ENCODE measurements at regions not wholly inside any gene's neighbourhood (a gene's known extent, or its start where the extent isn't known, plus 50 kb on each side); places are given as distances from the start of the nearest gene placed in this dataset.
"Not testable (repeated sequence)": the region's sequence is repeated elsewhere in the genome, so short reads cannot be mapped to it uniquely, and the experiment has no call there.

- no peak for DNase-seq
These were observed 85.9 kb upstream of the USP47 start for GRCh38 chr11:11755871-11756270.

GRCh38 chr11:11752679-11753078 is 89.1 kb upstream of the USP47 start:
- DNase-seq: no peak

DNA sequence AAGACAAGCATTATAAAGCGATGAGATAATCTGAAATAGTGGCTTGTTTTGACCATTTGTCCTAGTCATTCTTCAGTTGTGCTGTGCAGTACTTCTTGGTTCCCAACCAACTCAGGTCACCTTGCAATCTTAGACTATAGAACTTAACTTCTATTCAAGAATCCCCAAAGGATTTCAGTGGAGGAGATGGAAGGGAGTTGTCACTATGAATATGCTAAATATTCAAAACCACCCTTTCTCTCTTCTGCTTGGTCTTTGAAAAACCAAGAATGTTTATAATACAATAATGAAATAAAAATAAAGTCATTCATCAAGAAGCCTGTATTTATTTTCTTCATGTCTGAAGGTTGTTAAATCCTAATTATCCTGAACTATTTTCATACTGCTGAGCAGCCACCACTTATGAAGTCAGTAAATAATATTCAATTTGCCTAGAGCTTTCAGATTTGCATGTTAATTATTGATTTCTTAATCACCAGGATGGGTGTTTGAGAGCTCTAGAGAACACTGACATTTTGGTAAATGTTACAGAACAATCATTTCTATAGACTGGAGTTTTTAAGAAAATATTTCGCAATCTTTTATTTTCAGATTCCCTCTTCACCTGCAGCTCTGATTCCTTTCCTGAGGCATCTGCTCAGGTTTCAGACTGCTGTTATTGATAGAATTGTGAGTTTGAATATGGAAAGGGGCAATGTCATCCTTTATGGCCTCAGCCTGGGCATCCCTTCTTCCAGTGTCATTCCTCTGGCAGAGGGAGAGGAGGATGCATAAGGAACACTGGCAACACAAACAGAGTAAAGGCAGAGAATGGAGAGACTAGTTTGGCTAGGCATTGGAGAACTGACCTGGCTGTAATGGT is 91.5 kb upstream of the USP47 start:
- DNase-seq: no peak

- no peak for DNase-seq
These were observed 92.9 kb upstream of the USP47 start for GRCh38 chr11:11748706-11749365.

GRCh38 chr11:11747570-11747969 is 94.2 kb upstream of the USP47 start:
- no peak for DNase-seq

- no peak for DNase-seq
These were observed 95.3 kb upstream of the USP47 start for GRCh38 chr11:11746449-11746848.

- no peak for DNase-seq
These were observed 98.6 kb upstream of the USP47 start for GRCh38 chr11:11743216-11743615.

DNA sequence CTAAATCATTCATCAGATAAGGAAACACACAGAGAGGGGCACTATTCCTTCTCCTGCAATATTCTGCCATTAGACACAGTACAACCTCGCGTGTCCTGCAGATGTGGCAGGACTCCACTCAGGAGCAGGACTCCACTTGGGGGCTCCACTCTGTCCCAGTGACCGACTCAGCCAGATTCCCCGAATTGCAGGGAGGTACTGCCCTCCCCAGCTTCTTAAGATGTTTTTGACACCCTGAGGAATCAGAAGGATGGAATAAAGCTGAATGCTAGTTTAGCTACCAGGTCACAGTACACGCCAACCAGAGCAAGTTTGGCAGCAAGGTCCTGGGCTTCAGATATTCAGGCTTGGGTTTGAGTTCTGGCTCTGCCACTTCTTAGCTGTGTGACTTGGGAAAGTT is 99.3 kb upstream of the USP47 start:
- no peak for DNase-seq

- no peak for DNase-seq
These were observed 100.9 kb upstream of the USP47 start for GRCh38 chr11:11740836-11741235.

- no peak for DNase-seq
These were observed 101.6 kb upstream of the USP47 start for GRCh38 chr11:11740073-11740702.

DNA sequence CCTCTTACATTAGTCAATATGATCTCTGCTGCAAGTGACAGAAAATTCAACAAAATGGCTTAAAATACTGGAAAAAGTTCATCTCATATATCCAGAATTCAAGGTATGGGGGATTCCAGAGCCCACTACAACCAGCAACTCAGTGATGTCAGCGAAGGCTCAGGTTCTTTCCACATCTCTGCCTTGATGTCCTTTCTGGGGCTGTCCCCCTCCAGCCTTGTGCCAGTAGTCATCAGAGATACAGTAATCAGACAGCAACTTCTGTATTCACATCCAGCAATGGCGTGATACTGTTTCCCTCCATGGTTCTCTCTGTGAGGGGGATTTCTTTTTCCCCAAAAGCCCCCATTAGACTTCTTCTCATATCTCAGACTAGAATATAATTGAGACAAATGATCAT is 103.4 kb upstream of the USP47 start:
- no peak for DNase-seq

GRCh38 chr11:11735586-11735985 is 106.2 kb upstream of the USP47 start:
- DNase-seq: no peak

- no peak for DNase-seq
These were observed 108.5 kb upstream of the USP47 start for GRCh38 chr11:11733246-11733747.

- DNase-seq: no peak
These were observed 109.7 kb upstream of the USP47 start for GRCh38 chr11:11732116-11732515.

DNA sequence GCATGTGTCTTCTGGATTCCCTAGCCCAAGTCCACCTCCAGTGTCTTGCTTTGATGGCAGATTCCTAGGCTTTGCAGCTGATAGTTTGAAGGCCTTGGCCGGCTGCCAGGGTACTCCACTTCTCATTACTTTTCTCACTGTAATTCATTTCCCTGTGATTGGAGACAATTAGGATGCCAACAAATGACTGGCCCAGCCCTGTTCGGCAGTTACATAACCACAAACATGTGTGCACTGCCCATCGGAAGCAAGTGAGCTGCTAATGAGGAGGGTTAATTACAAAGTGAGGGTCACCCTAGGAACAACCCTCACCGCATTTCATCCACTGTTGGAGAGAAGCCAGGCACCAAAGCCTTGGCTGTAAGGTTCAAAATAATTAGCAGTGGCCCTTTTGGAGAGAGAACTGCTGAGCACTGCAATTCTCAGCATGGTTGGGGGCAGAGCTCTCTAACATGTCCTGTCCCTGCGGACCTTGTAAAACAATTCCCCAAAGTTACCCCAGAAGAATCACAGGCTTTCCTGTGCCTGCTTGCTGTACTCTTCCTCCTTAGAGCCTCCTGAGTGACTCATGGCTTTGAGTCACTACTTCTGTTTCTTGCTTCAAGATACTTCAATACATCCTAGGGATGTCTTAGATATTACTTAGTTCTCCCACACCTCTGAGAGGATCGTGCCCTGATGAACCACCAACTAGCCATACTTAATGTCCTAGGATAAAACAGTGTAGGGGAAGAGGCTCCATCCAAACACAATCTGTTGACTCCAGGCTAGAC is 109.7 kb upstream of the GALNT18 start:
- DNase-seq: no peak

DNA sequence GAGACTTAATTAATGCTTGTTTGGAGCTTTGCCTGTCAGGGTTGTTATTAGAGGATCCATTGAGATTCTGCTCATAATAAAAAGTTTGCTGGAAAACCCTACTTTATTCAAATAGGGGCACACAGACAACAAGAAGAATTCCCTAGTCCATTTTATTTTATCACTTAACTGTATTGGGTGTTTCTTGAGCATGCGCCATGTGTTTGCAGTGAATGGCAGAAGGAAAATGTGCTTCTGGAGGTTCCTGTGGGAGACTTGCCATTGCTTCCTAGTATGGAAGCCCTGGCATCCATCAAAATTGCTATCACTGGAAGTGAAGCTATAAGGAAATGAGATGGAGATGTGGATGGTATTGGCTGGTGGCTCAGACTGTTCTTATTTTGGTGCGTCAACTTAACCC is 106.6 kb upstream of the GALNT18 start:
- DNase-seq: no peak

DNA sequence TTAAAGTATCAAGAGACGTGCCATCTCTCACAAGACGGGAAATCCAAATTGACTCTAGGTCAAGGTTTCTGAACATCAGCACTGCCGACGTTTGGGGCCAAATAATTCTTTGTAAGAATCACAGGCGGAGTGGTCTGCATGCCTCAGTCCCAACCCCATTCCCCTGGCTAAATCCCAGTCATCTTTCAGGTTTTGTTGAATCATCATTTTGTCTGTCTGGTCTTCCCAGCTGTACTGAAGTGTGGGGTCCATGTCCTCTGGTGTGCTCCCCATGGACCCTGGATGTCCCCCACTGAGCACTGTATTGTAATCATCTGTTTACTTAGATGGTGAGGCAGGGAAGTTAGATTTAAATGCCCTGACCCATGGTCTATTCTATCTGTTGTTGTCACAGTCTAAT is 103.6 kb upstream of the GALNT18 start:
- DNase-seq: no peak

DNA sequence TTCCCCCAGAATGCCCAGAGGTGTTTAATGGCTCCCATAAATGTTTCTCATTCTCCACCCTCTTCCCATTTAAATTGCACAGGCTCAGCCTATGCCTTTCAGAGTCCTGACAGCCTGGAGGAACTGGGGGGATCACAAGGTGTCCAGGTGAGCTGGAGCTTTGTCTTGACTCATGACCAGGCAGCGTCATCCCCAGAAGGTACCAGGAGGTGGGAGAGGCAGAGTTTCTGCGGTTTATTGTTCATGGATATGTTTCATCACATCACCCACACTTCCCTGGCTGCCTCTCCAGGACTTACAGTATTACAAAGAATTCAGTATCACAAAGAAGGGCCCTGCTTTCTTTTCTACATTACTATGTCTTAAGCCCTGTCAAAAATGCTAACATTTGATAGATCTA is 103.2 kb upstream of the GALNT18 start:
- DNase-seq: no peak

GRCh38 chr11:11722861-11723260 is 101.1 kb upstream of the GALNT18 start:
- DNase-seq: no peak

- DNase-seq: no peak
These were observed 100.4 kb upstream of the GALNT18 start for GRCh38 chr11:11722246-11722645.

DNA sequence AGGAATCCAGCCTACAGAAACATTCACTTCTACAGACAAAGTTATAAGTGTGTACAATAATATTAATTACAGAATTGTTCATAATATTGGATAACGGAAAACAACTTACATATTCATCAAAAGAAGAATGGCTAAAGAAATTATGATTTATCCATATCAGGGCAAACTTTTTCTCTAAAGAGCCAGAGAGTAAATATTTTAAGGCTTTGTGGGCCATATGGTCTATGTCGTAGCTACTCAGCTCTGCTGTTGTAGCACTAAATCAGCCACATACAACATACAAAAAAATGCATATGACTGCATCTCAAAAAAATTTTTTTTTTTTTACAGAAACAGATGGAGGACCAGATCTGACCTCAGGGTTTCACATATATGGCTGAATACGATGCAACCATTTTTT is 96.7 kb upstream of the GALNT18 start:
- DNase-seq: no peak

DNA sequence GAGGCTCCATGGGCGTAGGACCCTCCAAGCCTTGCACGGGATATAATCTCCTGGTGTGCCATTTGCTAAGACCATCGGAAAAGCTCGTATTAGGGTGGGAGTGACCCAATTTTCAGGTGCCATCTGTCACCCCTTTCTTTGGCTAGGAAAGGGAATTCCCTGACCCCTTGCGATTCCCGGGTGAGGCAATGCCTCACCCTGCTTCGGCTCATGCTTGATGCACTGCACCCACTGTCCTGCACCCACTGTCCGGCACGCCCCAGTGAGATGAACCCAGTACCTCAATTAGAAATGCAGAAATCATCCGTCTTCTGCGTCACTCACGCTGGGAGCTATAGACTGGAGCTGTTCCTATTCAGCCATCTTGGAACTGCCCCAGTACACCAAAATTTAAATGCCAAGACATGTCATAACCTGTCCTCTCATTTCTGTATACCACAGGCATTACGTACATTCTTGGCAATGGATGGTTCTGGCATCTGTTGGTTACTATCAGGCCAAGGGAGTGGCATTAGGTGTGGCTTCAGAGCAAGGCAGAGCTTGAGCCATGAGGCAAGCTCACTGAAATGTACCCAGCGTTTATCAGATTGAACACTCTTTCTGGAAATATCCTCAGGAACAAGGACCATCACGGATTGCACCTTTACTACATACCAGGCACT is 95.4 kb upstream of the GALNT18 start:
- DNase-seq: no peak

DNA sequence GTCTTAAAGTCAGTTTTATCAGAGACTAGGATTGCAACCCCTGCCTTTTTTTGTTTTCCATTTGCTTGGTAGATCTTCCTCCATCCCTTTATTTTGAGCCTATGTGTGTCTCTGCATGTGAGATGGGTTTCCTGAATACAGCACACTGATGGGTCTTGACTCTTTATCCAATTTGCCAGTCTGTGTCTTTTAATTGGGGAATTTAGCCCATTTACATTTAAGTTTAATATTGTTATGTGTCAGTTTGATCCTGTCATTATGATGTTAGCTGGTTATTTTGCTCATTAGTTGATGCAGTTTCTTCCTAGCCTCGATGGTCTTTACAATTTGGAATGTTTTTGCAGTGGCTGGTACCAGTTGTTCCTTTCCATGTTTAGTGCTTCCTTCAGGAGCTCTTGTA is 93.3 kb upstream of the GALNT18 start:
- DNase-seq: not testable (repeated sequence)

All from stimulated activated CD4-positive, alpha-beta T cell treated with anti-CD3 and anti-CD28 coated beads, Interleukin-12 subunit alpha, Interleukin-12 subunit beta, amount 100 ng/mL, for 4 hours (primary cell).